Ovary (tissue), 7 donors: ENCODE measurements at regions not wholly inside any gene's neighbourhood (a gene's known extent, or its start where the extent isn't known, plus 50 kb on each side); places are given as distances from the start of the nearest gene placed in this dataset.

Source experiments
- DNase-seq, 5 donors: peaks; one replicate each; pipeline ENCODE4 v3.0.0-alpha.2; 2019 to 2020
- H3K27ac ChIP-seq, 2 donors: fragments of 200-600 bp; one replicate each; pipeline versions ENCODE4 v1.5.1 to v1.8.0; 2019 to 2022
- H3K27me3 ChIP-seq: fragments of 200-600 bp; one replicate; pipeline ENCODE4 v1.8.0; 2022
- H3K36me3 ChIP-seq: fragments of 200-600 bp; sonication (generic); one replicate; pipeline ENCODE4 v1.5.1; 2019
- H3K4me1 ChIP-seq: one replicate; pipeline ENCODE4 v1.8.1; 2013; ENCODE audit warnings: mild to moderate bottlenecking, moderate library complexity; ENCODE audit not compliant: insufficient read depth
- H3K4me3 ChIP-seq: fragments of 200-600 bp; sonication (generic); one replicate; pipeline ENCODE4 v1.5.1; 2017
- H3K9me3 ChIP-seq, 2 donors: fragments of 200-600 bp in 1 of 2; sonication (generic) in 1 of 2; one replicate each; pipeline versions ENCODE4 v1.5.1 to v1.8.1; 2013 to 2019; ENCODE audit warnings: mild to moderate bottlenecking in 1 of 2, moderate library complexity in 1 of 2
- CTCF ChIP-seq, 3 donors: fragments of 450-650 bp in 2 of 3; fragments of 200-600 bp in 1 of 3; IDR thresholded peaks; one replicate each; pipeline versions ENCODE4 v1.5.1 to v1.8.0; 2016 to 2022; ENCODE audit warnings: antibody characterized with exemption in 3 of 3, mild to moderate bottlenecking in 1 of 3
- EP300 ChIP-seq: sonication (generic); formaldehyde crosslinking; IDR thresholded peaks from one replicate; pipeline ENCODE4 v1.6.1; 2017; ENCODE audit warnings: antibody characterized with exemption
- POLR2A ChIP-seq: fragments of 450-650 bp; IDR thresholded peaks from one replicate; pipeline ENCODE4 v1.6.1; 2017; ENCODE audit warnings: antibody characterized with exemption, mild to moderate bottlenecking, moderate library complexity
- WGBS, 3 donors: extraction: QIAGEN DNeasy Blood & Tissue Kit in 1 of 3; methylation state at CpG; one replicate each; pipeline versions ENCODE4 v1.1.5 to v1.1.7; 2013 to 2017; 5-methylcytosine and 5-hydroxymethylcytosine counted together
- intact Hi-C, 4 donors: fragments of 100-400 bp; cut with DNase I; formaldehyde crosslinking; loops; one replicate each; pipeline versions ENCODE4 v1.11.0 to v1.15.1; 2022 to 2023
- donor health status: DM: no; HTN: no; CAD: no; lungs with moderate emphysema.
- donor health status: DM: no; HTN: no; CAD: no.
- donor health status: Bipolar disorder and iron deficiency.
- donor health status: DM: no; HTN: no; CAD: no.
- donor health status: DM: yes; HTN: yes; CAD: no.

- intact Hi-C loops: no loop called here
- no peak for DNase-seq
- no peak overlapping the region for H3K27ac ChIP-seq
- TF ChIP-seq EP300: no peak
- no peak for TF ChIP-seq POLR2A
- no peak for TF ChIP-seq CTCF (IDR thresholded peaks at IDR 0.05)
- no peaks in the 10 kb centered on the region for H3K36me3 ChIP-seq
- no peaks in the 10 kb centered on the region for H3K27me3 ChIP-seq
- no peak overlapping the region for H3K4me3 ChIP-seq
- H3K9me3 ChIP-seq: no peaks in the 10 kb centered on the region
- no peaks in the 10 kb centered on the region for H3K4me1 ChIP-seq
Observed at GRCh38 chr10:61317706-61318105, 135.5 kb downstream of the TMEM26 start.

- no peak overlapping the region for H3K4me3 ChIP-seq
- TF ChIP-seq EP300: no peak
- no peak for TF ChIP-seq POLR2A
- TF ChIP-seq CTCF (IDR thresholded peaks at IDR 0.05): no peak
- no peak for DNase-seq
- no peaks in the 10 kb centered on the region for H3K27me3 ChIP-seq
- H3K9me3 ChIP-seq: no peaks in the 10 kb centered on the region
- no peaks in the 10 kb centered on the region for H3K36me3 ChIP-seq
- no peaks in the 10 kb centered on the region for H3K4me1 ChIP-seq
- WGBS, 3 donors: 96 to 99% (median 96%) methylated on average over 1 of the region's 1 CpG
- intact Hi-C loops: no loop called here
- H3K27ac ChIP-seq: no peak overlapping the region
Observed at GRCh38 chr10:61316676-61317265, 136.4 kb downstream of the TMEM26 start.

- 79 to 88% (median 85%) methylated on average over 1 of the region's 1 CpG for WGBS, 3 donors
- H3K36me3 ChIP-seq: no peaks in the 10 kb centered on the region
Observed at GRCh38 chr10:61314273-61314672, 138.9 kb downstream of the TMEM26 start.

DNA sequence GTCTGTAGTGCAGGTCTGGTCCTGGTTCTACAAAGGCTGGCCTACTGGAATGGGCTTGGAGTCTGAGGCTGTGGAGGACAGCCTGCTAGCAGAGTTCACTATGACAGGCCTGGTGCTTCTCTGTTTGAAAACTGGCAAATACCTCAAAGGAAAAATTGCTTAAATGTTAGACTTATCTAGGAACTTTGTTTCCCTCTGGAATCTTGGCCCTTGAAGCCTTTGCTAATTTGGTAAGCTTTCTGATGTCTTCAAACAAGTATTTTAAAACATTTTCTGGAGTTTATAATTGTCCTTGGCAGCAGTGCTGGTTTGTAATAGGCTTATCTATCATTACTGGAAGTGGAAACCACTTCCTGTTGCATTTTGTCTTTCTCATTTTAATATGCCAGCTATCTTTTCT, 139.7 kb downstream of the TMEM26 start:
- H3K4me3 ChIP-seq: no peak overlapping the region
- TF ChIP-seq POLR2A (no peak), EP300 (no peak), CTCF (IDR thresholded peaks at IDR 0.05) (no peak)
- intact Hi-C loops: no loop called here
- no peaks in the 10 kb centered on the region for H3K4me1 ChIP-seq
- H3K9me3 ChIP-seq: no peaks in the 10 kb centered on the region
- no peaks in the 10 kb centered on the region for H3K27me3 ChIP-seq
- no peaks in the 10 kb centered on the region for H3K36me3 ChIP-seq
- no peak for DNase-seq
- H3K27ac ChIP-seq: no peak overlapping the region

More at GRCh38 chr10:61314273-61314672, 138.9 kb downstream of the TMEM26 start:
- Histone ChIP-seq H3K27me3 (no peaks in the 10 kb centered on the region), H3K4me1 (no peaks in the 10 kb centered on the region), H3K27ac (no peak overlapping the region), H3K9me3 (no peaks in the 10 kb centered on the region), H3K4me3 (no peak overlapping the region)
- no peak for DNase-seq
- no peak for TF ChIP-seq CTCF (IDR thresholded peaks at IDR 0.05)
- TF ChIP-seq POLR2A: no peak
- no peak for TF ChIP-seq EP300
- intact Hi-C loops: no loop called here

GRCh38 chr10:61304746-61305145, 148.4 kb downstream of the TMEM26 start:
- intact Hi-C loops: no loop called here
- Histone ChIP-seq H3K9me3 (no peaks in the 10 kb centered on the region), H3K27me3 (no peaks in the 10 kb centered on the region), H3K36me3 (no peaks in the 10 kb centered on the region), H3K4me1 (no peaks in the 10 kb centered on the region), H3K4me3 (no peak overlapping the region), H3K27ac (no peak overlapping the region)
- WGBS, 3 donors: 57 to 74% (median 68%) methylated on average over 3 of the region's 3 CpGs
- TF ChIP-seq EP300 (no peak), POLR2A (no peak), CTCF (IDR thresholded peaks at IDR 0.05) (no peak)
- DNase-seq: no peak
